SIG-M5 treated with dmso at 0.1 percent for 504 hours (cell line): ENCODE measurements at regions not wholly inside any gene's neighbourhood (a gene's known extent, or its start where the extent isn't known, plus 50 kb on each side); places are given as distances from the start of the nearest gene placed in this dataset.
"Not testable (repeated sequence)": the region's sequence is repeated elsewhere in the genome, so short reads cannot be mapped to it uniquely, and the experiment has no call there.

Experiments used
- DNase-seq: peaks from one replicate; lab custom pipeline; 2025; ENCODE audit not compliant: unreplicated experiment; lab: John Stamatoyannopoulos, UW

DNA sequence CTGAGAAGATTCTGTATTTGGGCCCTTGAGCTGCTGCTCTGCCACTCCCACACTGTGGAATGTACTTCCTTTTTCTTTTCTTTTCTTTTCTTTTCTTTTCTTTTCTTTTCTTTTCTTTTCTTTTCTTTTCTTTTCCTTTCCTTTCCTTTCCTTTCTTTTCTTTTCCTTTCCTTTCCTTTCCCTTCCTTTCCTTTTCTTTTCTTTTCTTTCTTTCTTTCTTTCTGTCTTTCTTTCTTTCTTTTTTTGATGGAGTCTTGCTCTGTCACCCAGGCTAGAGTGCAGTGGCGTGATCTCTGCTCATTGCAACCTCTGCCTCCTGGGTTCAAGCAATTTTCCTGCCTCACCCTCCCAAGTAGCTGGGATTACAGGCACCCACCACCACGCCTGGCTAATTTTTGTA lies 89.8 kb downstream of the DNAAF6 start:
- DNase-seq, result not testable (repeated sequence)

DNA sequence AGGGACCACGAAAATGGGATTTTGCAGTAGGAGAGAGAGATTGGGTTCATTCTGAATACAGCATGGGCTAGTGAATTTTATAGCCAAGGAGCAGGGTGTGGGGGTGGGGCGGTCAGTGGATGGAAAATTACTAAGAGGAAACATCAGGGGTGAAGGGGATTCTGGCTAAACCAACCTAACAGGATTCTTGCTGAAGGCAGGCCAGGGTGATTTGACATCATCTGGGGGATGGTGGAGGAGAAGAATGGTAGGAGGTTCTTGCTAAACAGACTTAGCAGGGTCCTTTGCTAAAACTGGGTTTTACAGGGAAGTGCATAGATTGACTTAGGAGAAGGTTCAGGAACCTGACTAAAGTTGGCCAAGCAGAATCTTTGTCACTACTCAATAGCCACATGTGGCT lies 91.9 kb downstream of the DNAAF6 start:
- DNase-seq, result no peak

DNA sequence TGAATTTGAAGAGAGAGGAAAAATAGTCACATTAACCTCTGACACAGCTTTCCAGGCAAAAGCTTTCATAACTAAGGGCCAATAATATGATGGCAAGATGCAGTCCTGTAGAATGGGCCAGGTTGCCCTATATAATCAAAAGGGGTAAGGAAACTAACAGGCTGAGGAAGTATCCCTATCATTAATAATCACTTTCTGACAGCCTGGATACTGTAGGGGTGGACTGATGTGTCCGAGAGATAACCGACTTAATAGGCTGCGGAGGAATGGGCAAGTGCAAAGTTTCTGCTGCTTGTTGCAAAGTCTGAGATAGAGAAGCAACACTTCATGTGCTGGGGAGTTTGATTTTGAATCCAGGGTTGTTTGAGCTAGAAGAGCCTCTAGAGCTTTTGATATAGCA lies 94.8 kb downstream of the DNAAF6 start:
- DNase-seq, result no peak

DNA sequence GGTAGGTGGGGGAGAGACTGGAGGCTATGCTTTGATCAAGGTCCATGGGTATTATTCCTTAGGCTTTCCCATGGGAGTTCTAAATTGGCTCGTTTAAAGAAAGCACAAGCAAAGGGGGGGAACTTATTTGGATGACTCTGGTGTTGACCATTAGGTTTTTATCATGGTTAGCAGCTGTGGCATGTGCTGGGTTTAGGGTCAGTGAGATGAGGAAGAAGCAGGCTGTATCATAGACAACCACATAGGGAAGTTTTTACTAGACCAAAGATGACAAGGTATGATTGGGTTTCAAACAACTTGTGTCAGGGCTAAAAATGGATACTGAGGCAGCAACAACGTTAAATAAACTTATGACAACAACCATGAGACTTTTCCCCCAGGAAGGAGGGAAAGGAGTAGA lies 97.7 kb downstream of the DNAAF6 start:
- no peak for DNase-seq

DNA sequence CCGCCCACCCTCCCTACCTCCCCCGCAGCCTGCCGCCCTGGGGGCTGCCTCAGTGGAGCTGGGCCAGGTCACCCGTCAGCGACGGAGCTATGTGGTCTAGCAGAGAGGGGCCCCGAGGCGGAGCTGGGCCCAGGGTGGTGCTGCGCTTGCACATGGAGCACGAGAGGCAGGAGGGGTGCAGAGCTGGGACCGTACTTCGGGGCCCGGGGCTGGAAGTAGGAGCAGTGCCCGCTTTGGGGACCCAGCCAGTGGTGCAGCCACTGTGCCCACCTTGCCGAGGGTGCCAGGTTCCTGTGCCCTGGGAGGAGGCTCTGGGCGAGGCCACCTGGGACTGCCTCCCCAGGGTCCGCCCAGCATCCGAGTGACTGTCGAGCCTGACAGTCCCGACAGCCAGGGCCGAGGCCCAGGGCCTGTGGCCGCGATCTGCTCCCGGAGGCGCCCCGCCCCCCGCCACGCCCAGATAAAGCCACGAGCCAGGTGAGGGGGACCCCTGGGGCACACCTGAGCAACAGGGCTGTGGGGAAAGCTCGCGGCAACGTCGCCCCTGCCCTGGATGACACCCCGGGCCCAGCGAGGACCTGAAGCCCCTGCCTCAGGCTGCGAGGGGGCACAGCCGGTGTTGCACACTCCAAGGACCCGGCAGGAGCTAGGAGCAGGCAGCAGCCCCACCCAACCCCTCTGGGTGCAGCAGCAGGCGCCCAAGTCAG lies 117.5 kb downstream of the DNAAF6 start:
- DNase-seq, result no peak

DNA sequence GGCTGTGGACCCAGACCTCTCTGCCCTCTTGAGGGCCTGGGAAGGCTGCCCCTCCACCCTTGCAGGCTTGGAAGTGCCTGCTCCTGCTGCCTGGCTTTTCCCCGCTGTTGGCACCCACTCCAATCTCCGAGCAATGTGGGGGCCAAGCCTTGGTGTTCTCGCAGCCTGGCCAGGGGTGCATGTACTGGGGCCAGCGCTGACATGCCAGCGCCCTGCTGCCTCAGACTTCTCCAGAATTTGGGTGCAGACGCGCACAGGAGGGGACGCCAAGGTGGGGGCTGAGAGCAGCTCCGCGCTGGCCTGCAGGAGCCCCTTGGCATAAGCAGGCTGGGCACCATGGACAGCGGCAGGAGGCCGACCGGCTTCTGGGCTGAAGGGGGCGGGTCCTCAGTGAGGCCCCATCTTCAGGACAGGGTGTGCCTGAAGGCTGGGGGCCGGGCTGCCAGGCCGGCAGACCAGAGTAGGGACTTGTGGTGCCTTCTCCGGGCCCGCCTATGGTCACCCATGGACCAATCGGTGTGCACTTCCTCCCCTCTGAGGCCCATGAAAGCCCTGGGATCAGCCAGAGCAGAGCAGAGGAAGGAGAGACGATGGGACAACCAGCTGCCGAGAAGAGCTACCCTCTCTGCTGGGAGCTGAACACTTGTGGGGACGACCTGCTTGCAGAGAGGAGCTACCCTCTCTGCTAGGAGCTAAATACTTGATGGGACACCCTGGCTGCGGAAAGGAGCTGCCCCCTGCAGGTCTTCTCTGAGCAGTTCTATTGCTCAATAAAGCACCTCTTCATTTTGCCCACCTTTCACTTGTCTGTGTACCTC lies 118.3 kb downstream of the DNAAF6 start:
- no peak for DNase-seq

DNA sequence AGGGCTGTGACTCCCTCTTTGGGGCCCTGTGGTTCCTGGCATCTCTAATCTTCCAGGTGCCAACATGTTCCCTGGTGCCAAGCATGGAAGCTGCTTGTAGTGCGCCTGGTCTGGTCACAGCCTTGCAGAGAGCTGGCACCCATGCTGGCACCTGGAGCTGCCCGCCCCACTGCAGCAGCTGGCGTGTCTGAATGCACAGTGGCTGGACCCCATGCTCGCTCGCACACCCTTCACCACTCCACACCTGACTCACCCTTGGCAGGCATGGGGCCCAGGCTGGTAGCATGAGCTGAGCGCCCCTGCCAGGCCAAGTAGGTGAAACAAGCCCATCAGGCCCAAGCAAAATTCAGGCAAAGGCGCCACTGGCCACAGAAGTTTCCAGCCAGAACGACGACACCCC lies 119.1 kb downstream of the DNAAF6 start:
- no peak for DNase-seq

DNA sequence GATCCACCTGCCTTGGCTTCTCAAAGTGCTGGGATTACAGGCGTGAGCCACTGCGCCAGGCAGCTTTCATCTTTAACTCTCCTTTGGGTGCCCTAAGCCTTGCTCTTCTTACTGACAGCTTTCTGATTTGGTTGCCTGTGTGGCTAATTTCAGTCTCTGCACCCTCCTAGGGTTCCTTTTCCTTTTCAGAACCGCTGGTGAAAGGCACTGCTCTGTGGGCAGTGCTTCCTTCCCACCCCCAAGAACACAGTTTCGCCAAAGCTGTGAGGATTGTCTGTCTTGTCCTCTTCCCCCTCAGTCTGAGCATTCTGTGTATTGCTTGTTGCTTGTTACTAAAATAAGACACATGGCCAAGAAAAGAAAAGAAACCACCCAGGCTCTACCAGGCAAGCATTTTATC lies 101.4 kb upstream of the FRMPD3 start:
- no peak for DNase-seq

DNA sequence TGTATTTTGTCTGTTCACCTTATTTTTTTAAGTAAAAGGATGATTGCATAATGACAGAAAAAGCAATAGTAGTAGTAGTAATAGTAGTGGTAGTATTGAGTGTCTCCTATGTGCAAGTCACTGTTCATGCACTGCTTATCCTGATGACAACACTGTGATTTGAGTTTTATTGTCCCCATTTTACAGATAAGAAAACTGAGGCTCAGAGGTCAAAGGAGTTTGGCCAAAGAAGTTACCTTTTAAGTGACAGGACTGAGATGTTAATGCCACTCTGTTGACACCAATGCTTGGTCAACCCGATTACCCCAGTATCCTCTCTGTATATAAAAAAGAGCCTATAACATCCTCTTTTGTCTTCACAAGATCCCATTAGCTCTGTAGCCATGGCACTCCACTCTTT lies 100.5 kb upstream of the FRMPD3 start:
- DNase-seq, result no peak

DNA sequence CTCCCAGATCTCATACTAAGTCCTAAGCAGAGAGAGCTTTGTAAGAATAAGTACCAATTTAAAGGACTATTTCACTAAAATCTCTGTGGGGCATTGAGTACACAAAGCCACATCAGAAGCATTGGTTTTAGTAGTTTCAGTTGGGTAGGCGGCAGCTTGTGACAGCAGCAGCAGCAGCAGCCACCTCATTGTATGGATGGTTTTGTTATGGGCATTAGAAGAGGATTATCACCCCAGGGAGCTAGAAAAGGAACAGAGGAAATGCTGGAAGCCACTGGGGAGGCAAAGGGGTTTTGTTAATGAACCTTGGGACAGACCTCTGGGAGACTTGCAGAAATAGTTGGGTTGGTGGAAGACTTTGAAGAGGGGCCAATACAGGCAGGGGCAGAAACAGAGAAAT lies 93.9 kb upstream of the FRMPD3 start:
- DNase-seq, result no peak

DNA sequence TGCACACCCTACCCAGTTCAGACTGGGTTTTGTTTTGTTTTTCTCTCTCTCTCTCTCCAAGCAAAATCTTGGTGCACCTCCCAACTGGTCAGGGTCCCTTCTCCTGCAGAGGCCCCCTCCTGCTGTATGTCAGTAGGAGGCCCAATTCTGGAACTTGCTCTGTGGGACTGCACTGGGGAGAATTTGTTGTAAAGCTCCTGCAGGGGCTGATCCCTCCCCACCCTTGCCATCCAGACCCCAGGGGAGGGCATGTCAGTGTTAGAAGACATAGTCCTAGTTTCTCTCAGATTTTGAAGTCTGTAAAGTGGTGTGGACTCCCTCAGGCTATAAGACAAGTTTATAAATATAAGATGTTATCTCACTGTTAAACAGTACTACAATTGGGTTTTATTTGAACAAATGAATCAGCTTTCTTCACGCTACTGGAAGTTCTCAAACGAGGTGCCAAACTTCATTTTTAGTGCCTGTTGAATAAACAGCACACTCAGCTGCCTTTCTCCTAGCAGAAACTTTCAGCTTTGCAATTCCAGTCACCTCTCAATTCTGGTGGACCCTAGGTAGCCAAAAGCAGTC lies 88.6 kb upstream of the FRMPD3 start:
- DNase-seq, result peak; percentile 15

DNA sequence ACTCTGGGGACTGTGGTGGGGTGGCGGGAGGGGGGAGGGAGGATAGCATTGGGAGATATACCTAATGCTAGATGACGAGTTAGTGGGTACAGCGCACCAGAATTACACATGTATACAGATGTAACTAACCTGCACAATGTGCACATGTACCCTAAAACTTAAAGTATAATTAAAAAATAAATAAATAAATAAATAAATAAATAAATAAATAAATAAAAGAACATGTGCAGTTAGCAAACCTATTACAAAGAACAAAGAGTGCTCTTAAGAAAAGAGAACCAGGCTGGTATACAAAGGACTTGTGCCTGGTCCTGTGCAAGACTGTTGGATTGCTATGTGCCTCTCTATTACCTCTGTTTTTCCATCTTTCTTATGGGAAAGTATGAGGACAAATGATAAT lies 79.3 kb upstream of the FRMPD3 start:
- not testable (repeated sequence) for DNase-seq

DNA sequence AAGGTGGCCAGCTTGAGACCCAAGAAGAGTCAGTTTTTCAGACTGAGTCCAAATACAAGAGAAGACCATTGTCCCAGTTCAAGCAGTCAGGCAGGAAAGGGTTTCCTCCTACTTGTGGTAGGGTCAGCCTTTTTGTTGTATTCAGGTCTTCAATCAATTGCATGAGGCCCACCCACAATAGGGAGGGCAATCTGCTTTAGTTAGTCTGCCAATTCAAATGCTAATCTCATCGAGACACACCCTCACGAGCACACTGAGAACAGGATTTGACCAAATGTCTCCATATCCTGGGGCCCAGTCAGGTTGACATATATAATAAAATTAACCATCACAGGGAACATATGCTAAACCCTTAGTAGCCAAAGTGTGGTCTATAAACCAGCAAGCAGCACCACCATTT lies 75.3 kb upstream of the FRMPD3 start:
- DNase-seq, result no peak

DNA sequence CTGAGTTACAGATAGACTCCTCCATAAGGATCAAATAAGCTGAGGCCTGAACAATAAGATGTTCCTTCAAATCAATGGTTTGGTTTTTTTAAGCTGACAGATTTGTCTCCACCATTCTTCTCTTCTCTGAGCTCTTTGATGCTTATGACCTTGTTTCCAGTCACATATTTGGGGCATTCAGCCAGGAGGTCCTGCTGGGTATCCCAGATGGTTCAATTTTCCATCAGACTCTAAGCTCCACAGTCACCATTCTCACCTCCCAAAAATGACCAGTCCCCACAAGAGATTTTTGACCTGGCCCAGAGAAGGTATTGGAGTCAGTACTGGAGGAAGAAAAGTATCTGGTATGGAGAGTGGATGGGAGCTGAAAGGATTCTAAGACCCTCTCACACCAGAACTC lies 74.6 kb upstream of the FRMPD3 start:
- no peak for DNase-seq

DNA sequence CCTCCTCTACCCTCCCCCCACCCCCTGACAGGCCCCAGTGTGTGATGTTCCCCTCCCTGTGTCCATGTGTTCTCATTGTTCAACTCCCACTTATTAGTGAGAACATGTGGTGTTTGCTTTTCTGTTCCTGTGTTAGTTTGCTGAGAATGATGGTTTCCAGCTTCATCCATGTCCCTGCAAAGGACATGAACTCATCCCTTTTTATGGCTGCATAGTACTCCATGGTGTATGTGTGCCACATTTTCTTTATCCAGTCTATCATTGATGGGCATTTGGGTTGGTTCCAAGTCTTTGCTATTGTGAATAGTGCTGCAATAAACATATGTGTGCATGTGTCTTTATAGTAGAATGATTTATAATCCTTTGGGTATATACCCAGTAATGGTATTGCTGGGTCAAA lies 73.3 kb upstream of the FRMPD3 start:
- not testable (repeated sequence) for DNase-seq

DNA sequence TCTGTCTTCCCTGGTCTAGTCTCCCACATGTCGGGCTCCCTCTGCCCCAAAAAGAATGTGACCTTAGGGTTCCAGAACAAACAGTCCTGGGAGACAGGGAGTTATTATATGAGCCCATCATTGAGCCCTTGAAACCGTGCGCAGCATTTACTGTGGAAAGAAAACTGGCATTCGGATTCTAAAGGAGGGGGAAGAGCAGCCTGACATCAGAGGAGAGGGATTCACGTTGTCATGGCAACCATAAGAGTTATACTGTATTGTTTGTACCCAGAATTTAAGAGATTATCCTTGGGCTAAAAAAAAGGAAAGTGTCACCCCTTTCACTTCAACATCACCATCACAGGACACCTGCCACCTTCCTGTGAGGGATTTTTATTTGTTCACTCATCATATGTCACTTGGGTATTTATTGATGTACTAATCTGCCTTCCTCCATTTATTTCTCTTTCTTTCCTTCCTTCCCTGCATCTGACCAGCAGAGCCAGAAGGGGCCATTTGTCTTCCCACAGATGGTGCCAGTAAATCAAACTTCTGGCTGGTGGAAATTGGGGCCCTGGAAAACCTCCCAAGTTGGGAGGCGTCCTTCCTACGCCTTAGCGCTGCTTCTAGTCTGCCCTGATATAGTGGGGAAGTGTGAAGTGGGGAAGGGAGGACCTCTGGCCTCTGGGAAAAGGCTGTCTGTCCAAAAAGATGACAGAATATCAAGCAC lies 64.9 kb upstream of the FRMPD3 start:
- DNase-seq, result no peak

DNA sequence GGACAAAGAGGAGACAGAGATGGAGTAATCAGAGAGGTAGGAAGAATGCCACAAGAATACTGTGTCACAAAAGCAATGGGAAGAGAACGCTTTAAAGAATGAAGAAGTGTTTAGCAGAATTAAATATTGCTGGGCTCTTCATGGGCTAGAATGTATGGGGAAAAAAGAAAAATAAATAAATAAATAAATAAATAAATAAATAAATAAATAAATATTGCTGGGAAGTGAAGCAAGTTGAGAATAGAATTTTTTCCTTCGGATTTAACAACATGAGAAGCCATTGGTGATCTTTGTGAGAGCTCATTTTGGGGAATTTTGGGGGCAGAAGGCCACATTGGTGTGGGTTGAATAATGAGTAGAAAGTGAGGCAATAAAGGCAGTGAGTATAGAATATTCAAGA lies 59.7 kb upstream of the FRMPD3 start:
- DNase-seq, result no peak

DNA sequence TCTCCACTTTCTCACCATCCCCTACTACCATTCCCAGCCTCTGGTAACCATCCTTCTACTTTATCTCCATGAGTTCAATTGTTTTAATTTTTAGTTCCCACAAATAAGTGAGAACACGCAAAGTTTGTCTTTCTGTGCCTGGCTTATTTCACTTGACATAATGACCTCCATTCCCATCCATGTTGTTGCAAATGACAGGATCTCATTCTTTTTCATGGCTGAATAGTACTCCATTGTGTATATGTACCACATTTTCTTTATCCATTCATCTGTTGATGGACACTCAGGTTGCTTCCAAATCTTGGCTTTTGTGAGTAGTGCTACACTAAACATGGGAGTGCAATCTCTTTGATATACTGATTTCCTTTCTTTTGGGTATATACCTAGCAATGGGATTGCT lies 55.8 kb upstream of the FRMPD3 start:
- DNase-seq, result not testable (repeated sequence)

DNA sequence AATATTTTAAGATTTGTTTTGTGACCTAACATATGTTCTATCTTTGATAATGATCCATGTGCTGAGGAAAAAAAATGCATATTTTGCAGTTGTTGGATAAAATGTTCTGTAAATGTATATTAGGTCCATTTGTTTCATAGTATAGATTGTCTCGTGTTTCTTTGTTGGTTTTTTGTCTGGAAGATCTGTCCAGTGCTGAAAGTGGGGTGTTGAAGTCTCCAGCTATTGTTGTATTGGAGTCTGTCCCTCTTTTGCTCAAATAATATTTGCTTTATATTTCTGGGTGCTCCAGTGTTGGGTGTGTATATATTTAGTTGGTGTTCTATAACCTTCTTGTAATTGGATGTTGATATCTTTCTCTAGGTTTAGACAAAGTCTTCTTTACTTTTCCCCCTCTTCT lies 53.2 kb upstream of the FRMPD3 start:
- DNase-seq, result no peak

DNA sequence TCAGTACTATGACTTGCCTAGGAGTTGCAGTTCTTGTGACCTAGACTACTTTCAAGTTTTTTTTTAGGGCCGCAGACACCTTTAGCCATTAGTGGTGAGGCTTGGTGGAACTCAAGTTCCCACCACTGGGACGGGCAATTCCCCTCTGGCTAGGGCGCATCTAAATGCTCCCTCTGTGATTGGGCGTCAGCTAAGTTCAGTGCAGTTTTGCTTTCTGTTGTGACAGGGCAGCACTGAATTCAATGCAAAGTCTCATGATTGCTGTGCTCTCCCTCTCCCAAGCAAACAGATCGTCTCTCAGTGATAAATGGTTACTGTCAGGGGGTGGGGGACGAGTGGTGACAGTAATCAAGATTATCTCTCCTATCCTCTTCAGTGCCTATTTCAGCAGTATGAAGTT lies 52.7 kb upstream of the FRMPD3 start:
- DNase-seq, result no peak

DNA sequence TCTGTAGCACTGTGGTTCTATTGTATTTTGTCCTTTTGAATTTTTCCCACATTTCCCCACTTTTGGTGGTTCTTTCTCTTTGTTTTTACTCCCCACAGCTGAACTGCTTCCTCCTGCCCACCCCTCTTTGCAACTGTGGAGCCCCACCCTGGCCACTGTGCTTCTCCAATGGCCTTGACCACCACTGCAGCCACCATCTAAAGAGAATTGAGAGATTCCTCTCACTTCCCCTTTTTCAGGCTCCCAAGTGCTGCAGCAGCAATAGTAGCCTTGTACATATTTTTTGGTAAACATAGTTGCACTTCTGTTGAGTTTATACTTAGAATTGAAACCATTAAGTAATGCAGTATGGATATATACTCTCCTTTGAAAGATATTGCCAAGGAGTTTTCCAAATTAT lies 51.3 kb upstream of the FRMPD3 start:
- DNase-seq, result peak; percentile 5
